ENCODE measurements at regions not wholly inside any gene's neighbourhood (a gene's known extent, or its start where the extent isn't known, plus 50 kb on each side); places are given as distances from the start of the nearest gene placed in this dataset.

GRCh38 chr2:221780281-221780688 is 208.2 kb upstream of the EPHA4 start:
- TF ChIP-seq EZH2 (IDR thresholded peaks at IDR 0.05; ENCODE audit: insufficient read depth, poor library complexity, severe bottlenecking): no peak
- no peak for TF ChIP-seq EZH2phosphoT487 (IDR thresholded peaks at IDR 0.05; ENCODE audit: insufficient read depth, low read depth)
